ENCODE measurements at regions not wholly inside any gene's neighbourhood (a gene's known extent, or its start where the extent isn't known, plus 50 kb on each side); places are given as distances from the start of the nearest gene placed in this dataset.
"Not testable (repeated sequence)": the region's sequence is repeated elsewhere in the genome, so short reads cannot be mapped to it uniquely, and the experiment has no call there.

- TF ChIP-seq CTCF (IDR thresholded peaks at IDR 0.05; ENCODE audit: insufficient read depth, low read length); POLR2AphosphoS5 (IDR thresholded peaks at IDR 0.05; ENCODE audit: low read depth); REST (IDR thresholded peaks at IDR 0.05; ENCODE audit: insufficient replicate concordance, low read depth); SPI1 (IDR thresholded peaks at IDR 0.05; ENCODE audit: borderline replicate concordance, low read depth): not testable (repeated sequence)
Measured at GRCh38 chr14:50032462-50033167, 83.8 kb downstream of the VCPKMT start.
